ENCODE measurements at regions not wholly inside any gene's neighbourhood (a gene's known extent, or its start where the extent isn't known, plus 50 kb on each side); places are given as distances from the start of the nearest gene placed in this dataset.

GRCh38 chrX:113580486-113580885 is 739.9 kb upstream of the AMOT start:
- peaks cover 23% of the 10 kb centered on the region; the same call in 1 of the 2 replicates for H3K9me3 ChIP-seq
- no peak overlapping the region for H3K9ac ChIP-seq
- H3K27me3 ChIP-seq: peaks cover 48% of the 10 kb centered on the region
- no peaks in the 10 kb centered on the region for H4K20me1 ChIP-seq
- H3K4me2 ChIP-seq: no peak overlapping the region
- no peaks in the 10 kb centered on the region for H3K36me3 ChIP-seq
- no peak overlapping the region for H3K27ac ChIP-seq
- H3K4me3 ChIP-seq: no peak overlapping the region
- TF ChIP-seq Cebpa-rat (IDR thresholded peaks at IDR 0.05): no peak
- H3K4me1 ChIP-seq: no peaks in the 10 kb centered on the region

DNA sequence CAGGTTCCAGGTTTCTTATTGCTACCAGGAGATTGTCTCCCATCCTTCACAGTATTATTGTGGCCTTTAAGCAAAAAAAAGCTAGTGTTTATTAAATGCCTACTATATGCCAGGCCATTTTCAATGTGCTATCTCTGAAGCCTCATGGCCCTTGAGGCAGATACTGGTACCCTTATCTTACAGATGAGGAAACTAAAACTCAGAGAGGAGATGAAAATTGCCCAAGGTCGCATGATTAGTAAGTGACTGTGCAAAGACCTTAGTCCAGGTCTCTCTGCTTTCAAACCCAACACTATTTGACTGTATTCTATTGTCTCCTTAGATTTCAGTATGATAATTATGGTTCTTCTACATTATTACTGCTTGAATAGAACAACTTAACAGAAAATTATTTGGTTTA is 717.9 kb upstream of the AMOT start:
- Histone ChIP-seq H3K9me3 (no peaks in the 10 kb centered on the region), H3K4me3 (no peak overlapping the region), H3K36me3 (no peaks in the 10 kb centered on the region), H3K27me3 (peaks cover 70% of the 10 kb centered on the region), H3K4me2 (no peak overlapping the region), H3K4me1 (no peaks in the 10 kb centered on the region), H4K20me1 (no peaks in the 10 kb centered on the region), H3K27ac (no peak overlapping the region), H3K9ac (no peak overlapping the region)
- no peak for TF ChIP-seq Cebpa-rat (IDR thresholded peaks at IDR 0.05)

GRCh38 chrX:113551919-113552318 is 711.3 kb upstream of the AMOT start:
- H3K27me3 ChIP-seq: peaks cover 84% of the 10 kb centered on the region
- no peak overlapping the region for H3K4me3 ChIP-seq
- TF ChIP-seq Cebpa-rat (IDR thresholded peaks at IDR 0.05): no peak
- no peak overlapping the region for H3K4me2 ChIP-seq
- H3K9ac ChIP-seq: no peak overlapping the region
- H3K27ac ChIP-seq: no peak overlapping the region
- no peaks in the 10 kb centered on the region for H4K20me1 ChIP-seq
- no peaks in the 10 kb centered on the region for H3K9me3 ChIP-seq
- H3K36me3 ChIP-seq: no peaks in the 10 kb centered on the region
- no peaks in the 10 kb centered on the region for H3K4me1 ChIP-seq

- no peaks in the 10 kb centered on the region for H3K36me3 ChIP-seq
- peaks cover 72% of the 10 kb centered on the region for H3K27me3 ChIP-seq
- no peaks in the 10 kb centered on the region for H3K9me3 ChIP-seq
- H3K4me3 ChIP-seq: no peak overlapping the region
- TF ChIP-seq Cebpa-rat (IDR thresholded peaks at IDR 0.05): no peak
- H3K4me1 ChIP-seq: no peaks in the 10 kb centered on the region
- H3K4me2 ChIP-seq: no peak overlapping the region
- no peak overlapping the region for H3K27ac ChIP-seq
- no peaks in the 10 kb centered on the region for H4K20me1 ChIP-seq
- H3K9ac ChIP-seq: no peak overlapping the region
Observed at GRCh38 chrX:113548308-113549015, 707.8 kb upstream of the AMOT start.

- Histone ChIP-seq H3K36me3 (no peaks in the 10 kb centered on the region), H4K20me1 (no peaks in the 10 kb centered on the region), H3K27ac (no peak overlapping the region), H3K9ac (no peak overlapping the region), H3K4me3 (no peak overlapping the region), H3K27me3 (peaks cover 57% of the 10 kb centered on the region), H3K9me3 (no peaks in the 10 kb centered on the region), H3K4me1 (no peaks in the 10 kb centered on the region), H3K4me2 (no peak overlapping the region)
- TF ChIP-seq Cebpa-rat (IDR thresholded peaks at IDR 0.05): no peak
Observed at GRCh38 chrX:113545040-113545439, 704.4 kb upstream of the AMOT start.

DNA sequence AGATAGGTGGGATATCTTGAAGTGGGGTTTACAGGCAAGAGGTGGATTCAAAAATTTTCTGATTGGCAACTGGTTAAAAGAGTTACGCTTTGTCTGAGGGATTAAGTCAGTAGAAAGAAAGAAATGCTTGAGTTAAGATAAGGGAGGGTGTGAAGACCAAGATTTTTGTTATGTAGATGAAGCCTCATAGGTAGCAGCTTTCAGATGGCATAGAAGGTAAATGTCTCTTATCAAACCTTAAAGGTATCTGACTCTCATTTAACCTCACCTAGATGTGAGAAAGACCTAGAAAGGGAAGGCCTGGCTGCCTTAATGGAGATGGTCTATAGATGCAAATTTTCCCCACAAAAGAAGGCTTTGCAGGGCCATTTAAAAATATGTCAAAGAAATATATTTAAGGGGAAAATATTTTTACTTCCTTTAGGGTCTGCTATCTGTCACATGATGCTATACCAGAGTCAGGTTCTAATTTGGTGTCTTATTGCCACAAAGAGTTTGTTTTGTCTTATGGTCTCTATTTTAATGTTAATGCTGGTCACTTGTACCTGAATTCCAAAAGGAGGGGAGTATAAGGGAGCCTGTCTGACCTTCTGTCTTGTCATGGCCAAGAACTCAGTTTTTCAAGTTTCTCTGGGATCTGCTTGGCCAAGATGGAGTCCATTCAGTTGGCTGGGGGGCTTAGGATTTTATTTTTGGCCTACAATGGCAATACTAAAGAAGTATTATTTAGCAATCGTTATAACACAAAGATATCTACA is 699.1 kb upstream of the AMOT start:
- no peaks in the 10 kb centered on the region for H3K4me1 ChIP-seq
- H3K9ac ChIP-seq: no peak overlapping the region
- H3K4me3 ChIP-seq: no peak overlapping the region
- H4K20me1 ChIP-seq: no peaks in the 10 kb centered on the region
- no peak overlapping the region for H3K4me2 ChIP-seq
- no peaks in the 10 kb centered on the region for H3K36me3 ChIP-seq
- peaks cover 44% of the 10 kb centered on the region for H3K27me3 ChIP-seq
- TF ChIP-seq Cebpa-rat (IDR thresholded peaks at IDR 0.05): no peak
- no peak overlapping the region for H3K27ac ChIP-seq
- no peaks in the 10 kb centered on the region for H3K9me3 ChIP-seq

GRCh38 chrX:113529426-113530013 is 688.9 kb upstream of the AMOT start:
- no peak overlapping the region for H3K4me2 ChIP-seq
- H4K20me1 ChIP-seq: no peaks in the 10 kb centered on the region
- H3K27me3 ChIP-seq: peaks cover 56% of the 10 kb centered on the region
- H3K4me1 ChIP-seq: no peaks in the 10 kb centered on the region
- no peak for TF ChIP-seq Cebpa-rat (IDR thresholded peaks at IDR 0.05)
- no peaks in the 10 kb centered on the region for H3K36me3 ChIP-seq
- no peak overlapping the region for H3K27ac ChIP-seq
- H3K9ac ChIP-seq: no peak overlapping the region
- H3K9me3 ChIP-seq: no peaks in the 10 kb centered on the region
- no peak overlapping the region for H3K4me3 ChIP-seq

- Histone ChIP-seq H3K4me3 (no peak overlapping the region), H3K9ac (no peak overlapping the region), H3K4me1 (no peaks in the 10 kb centered on the region), H3K27me3 (peaks cover 51% of the 10 kb centered on the region), H3K36me3 (no peaks in the 10 kb centered on the region), H3K9me3 (no peaks in the 10 kb centered on the region), H3K4me2 (no peak overlapping the region), H3K27ac (no peak overlapping the region), H4K20me1 (no peaks in the 10 kb centered on the region)
- no peak for TF ChIP-seq Cebpa-rat (IDR thresholded peaks at IDR 0.05)
Observed at GRCh38 chrX:113522814-113523213, 682.2 kb upstream of the AMOT start.

DNA sequence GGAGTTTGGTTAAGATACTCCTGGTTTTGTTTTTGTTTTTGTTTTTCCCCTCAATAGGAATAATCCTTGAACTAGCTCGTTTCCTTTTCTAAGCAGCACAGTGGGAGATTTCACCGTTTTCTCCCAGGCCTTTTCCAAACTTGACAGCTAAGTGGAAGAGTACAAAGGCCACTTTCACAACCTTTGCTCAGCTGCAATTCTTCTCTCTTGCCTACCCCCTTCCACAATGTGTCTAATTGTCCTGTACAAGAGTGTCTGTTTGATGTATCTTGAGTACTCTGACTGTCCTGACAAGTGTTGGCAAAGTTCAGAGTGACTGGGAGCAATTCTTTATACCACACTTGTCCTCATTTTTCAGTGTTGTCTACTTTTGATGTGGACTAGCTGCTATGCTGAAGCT is 674.3 kb upstream of the AMOT start:
- no peak overlapping the region for H3K9ac ChIP-seq
- H3K36me3 ChIP-seq: no peaks in the 10 kb centered on the region
- TF ChIP-seq Cebpa-rat (IDR thresholded peaks at IDR 0.05): no peak
- H3K4me3 ChIP-seq: no peak overlapping the region
- H3K27me3 ChIP-seq: peaks cover 64% of the 10 kb centered on the region
- H3K27ac ChIP-seq: no peak overlapping the region
- H3K4me2 ChIP-seq: no peak overlapping the region
- H3K9me3 ChIP-seq: no peaks in the 10 kb centered on the region
- H3K4me1 ChIP-seq: no peaks in the 10 kb centered on the region
- H4K20me1 ChIP-seq: no peaks in the 10 kb centered on the region

- no peaks in the 10 kb centered on the region for H3K9me3 ChIP-seq
- H3K36me3 ChIP-seq: no peaks in the 10 kb centered on the region
- TF ChIP-seq Cebpa-rat (IDR thresholded peaks at IDR 0.05): no peak
- H3K27ac ChIP-seq: no peak overlapping the region
- H4K20me1 ChIP-seq: no peaks in the 10 kb centered on the region
- H3K4me1 ChIP-seq: no peaks in the 10 kb centered on the region
- no peak overlapping the region for H3K4me2 ChIP-seq
- peaks cover 66% of the 10 kb centered on the region for H3K27me3 ChIP-seq
- H3K9ac ChIP-seq: no peak overlapping the region
- no peak overlapping the region for H3K4me3 ChIP-seq
Observed at GRCh38 chrX:113512700-113513395, 672.2 kb upstream of the AMOT start.
